ENCODE measurements at regions not wholly inside any gene's neighbourhood (a gene's known extent, or its start where the extent isn't known, plus 50 kb on each side); places are given as distances from the start of the nearest gene placed in this dataset.

DNA sequence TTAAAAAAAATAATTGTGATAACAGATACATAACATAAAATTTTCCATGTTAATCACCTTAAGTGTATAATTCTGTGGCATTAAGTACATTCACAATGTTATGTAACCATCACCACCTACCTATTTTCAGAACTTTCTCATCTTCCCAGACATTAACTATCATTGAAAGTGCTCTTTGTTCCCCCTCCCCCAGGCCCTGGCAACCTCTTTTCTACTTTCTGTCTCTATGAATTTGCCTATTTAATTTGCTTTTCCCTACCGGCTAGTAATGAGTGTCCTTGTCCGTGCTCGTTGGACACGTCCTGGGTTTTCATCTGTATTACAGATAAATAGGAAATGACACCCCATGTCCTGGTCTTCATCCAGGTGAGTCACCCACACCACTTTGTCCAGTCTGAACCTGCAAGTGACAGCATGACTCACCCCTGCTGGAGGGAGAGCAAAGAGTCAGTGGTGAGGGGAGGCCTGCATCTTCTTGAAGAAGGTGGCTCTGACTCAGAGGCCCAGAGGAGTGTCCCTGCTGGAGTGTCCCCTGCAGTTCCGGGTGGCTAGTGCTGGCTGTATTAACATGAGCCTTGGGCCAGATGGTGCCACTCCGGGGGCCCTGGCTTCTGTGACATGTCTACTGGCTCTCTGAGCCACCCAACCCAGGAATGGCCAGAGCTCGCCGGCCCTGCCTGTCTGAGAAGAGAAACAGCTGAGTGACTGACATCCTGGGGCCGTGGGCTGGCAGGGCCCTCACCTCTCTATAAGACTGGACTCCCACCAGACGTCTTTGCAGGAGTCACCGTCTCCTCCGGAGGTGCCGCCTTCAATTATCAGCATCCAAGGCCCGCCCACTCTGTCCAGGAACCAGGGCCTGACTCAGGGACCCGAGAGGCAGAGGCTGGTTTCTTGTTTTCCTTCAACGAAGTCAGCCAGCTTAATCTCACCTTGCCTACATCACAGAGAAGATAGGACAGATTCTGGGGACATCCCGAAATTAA is 503.2 kb upstream of the MKI67 start:
- no peak for DNase-seq

DNA sequence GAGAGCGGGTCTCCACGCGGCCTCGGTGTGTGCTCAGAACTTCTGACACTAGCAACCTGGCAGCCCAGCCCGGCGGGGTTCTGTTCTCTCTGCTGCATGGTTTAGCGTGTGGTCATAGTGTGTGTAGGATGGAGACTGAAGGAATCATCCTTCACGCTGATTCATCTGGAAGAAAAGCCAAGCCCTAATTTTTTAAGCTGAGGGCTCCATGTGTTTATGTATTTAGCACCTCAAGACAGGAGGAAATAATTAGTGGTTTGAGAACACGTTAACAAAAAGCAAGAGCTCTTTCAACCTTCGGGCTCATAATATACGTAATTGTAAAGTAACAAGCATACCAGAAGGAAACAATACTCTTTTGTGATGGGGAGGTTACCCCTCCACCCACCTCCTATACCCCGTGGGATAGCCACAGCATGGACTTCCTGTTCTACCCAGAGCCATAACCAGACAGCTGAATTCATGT is 504.6 kb upstream of the MKI67 start:
- no peak for DNase-seq

DNA sequence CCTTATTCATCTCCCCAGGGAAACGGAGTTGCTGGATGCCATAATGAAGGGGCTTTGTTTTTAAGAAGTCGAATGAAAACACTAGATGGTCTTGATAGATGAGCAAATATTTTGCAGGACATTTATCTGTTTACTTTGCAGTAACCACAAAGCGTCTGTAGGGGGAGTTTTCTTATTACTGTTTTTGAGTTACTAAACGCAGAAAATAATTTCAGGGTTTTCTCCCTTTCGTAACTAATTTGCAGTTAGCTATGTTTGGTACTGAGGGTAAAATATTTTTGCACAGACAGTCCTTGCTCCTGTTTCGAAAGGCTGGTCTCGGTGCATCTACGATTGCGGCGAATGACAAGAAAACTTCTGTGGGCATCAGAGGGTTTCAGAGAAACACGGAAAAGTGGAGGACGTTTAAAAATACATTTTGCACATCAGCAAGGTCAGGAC is 505.6 kb upstream of the MKI67 start:
- DNase-seq: no peak

DNA sequence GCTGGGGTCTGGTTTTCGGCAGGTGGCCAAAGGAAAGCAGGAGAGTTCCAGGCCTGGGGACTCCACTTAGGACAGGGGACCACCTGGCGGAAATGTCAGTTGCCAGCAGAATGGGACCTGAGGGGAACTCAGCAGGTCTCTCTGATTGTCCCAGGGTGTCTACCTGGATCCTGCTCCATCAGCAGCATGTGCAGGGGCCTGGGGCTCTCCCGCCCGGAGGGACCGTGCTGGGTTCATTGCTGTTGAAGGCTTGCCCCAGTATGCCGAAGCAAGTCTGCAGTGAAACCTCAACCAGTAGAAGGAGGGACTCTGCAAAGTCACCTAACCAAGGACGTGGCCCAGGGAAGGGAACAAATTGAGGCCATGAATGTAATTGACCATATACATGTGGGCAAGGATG is 506.5 kb upstream of the MKI67 start:
- no peak for DNase-seq

DNA sequence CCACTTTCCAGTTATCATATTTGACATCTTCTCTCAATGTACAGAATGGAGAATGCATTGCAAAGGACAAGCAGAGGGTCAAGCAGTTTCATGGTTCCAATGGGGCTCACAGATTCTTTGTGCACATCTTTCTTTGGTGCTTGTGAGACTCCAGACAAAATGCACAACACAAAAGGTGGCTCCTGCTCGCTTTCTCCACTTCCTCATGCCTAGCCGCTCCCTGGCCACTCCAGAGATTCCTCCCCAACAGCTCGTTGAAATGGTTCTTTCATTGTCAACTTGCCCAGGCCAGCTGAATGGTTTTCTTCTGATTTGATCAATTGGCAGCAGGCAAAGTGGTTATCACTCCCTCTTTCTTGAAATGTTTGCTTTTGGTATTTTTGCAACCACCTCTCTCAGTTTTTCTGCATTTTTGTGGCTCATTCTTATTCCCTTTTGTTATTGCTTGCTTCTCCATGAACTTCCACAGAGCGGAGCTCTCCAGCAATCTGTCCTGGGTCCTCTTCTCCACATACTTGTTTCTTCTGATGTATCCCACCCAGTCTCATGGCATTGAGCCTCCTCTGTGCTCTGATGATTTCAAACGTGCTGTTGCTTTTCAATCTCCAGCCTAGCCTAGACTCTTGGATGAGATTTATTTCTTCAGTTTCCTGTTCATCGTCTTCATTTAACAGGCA is 507.8 kb upstream of the MKI67 start:
- DNase-seq: no peak

GRCh38 chr10:128642023-128642422 is 515.8 kb upstream of the MKI67 start:
- no peak for DNase-seq

GRCh38 chr10:128642502-128642901 is 516.3 kb upstream of the MKI67 start:
- no peak for DNase-seq

- no peak for DNase-seq
These were observed 517.4 kb upstream of the MKI67 start for GRCh38 chr10:128643658-128644057.

- no peak for DNase-seq
These were observed 519.3 kb upstream of the MKI67 start for GRCh38 chr10:128645486-128645885.

GRCh38 chr10:128646956-128647355 is 520.7 kb upstream of the MKI67 start:
- no peak for DNase-seq

DNA sequence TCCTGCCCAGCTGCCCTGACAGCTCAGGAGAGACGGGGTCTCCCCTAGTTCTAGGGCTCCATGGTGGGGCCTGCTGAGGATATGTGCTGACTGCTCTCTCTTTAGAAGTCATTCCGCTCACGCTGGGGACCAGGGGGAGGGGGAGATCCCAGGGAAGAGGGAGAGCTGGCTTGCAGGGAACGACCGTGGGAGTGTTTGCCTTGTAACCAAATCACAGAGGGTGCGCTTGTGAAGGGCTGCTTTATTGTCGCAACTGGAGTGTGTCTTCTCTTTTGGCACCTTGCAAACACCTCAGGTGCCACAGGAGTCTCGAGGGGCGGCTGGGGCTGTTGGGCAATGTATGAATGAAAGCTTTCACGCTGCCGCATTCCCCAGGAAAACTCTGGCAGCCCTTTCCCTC is 531.3 kb upstream of the MKI67 start:
- no peak for DNase-seq

DNA sequence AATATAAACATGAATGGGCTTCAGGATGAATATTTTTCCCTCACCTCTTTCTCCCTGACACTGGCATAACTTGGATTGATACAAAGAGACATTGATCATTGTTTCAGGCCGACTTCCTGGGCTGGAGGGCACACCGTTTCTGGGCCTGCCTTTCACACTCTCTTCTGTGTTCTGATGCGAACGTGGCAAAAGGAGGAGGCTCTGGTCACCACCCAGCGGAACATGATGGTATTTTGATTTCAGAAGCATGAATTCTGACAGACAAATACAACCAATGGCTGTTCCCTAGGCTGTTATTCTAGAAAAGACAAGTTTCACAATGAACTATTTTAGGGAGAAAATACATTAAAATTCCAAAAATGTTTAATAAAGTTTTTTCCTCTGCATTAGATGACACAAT is 534.5 kb upstream of the MKI67 start:
- no peak for DNase-seq

- no peak for DNase-seq
These were observed 535.4 kb upstream of the MKI67 start for GRCh38 chr10:128661404-128662197.

DNA sequence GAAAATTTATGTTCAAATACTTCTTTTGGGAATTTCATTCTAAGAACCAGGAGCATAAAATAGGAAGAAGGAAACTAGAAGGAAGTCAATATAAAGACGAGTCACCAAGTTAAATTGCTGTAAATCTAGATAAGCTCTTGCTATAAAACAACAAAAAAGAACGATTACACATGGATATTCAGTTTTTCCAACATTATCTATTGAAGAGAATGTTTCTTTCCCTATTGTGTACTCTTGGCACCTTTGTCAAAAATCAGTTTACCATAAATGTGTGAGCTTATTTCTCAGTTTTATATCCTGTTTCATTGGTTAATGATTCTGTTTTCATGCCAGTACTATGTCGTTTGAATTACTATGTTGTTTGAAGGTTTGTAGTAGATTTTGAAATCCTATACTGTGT is 536.3 kb upstream of the MKI67 start:
- no peak for DNase-seq

- DNase-seq: no peak
These were observed 538.5 kb upstream of the MKI67 start for GRCh38 chr10:128664729-128665128.

- DNase-seq: no peak
These were observed 549.2 kb upstream of the MKI67 start for GRCh38 chr10:128675405-128675804.

- no peak for DNase-seq
These were observed 553.9 kb upstream of the MKI67 start for GRCh38 chr10:128680116-128680515.

DNA sequence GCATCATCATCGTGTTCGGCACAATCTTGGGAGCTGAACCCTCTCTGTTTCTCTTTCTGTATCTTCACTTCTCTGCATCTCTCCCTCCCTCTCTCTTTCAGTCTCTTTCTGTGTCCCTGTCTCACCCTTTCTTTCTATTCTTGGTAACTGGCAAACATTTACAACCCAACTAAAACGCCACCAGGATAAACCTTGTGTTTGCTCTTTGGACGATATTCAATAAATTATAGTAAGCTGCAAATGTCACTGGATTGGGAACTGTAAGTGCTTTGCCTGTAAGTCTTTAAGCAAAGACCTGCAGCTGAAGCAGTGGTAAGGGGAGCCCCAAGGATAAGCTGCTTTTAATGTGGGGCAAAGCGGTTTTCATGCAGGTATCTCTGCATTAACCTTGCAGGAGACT is 558.0 kb upstream of the MKI67 start:
- no peak for DNase-seq

- no peak for DNase-seq
These were observed 560.5 kb upstream of the MKI67 start for GRCh38 chr10:128686630-128687278.

DNA sequence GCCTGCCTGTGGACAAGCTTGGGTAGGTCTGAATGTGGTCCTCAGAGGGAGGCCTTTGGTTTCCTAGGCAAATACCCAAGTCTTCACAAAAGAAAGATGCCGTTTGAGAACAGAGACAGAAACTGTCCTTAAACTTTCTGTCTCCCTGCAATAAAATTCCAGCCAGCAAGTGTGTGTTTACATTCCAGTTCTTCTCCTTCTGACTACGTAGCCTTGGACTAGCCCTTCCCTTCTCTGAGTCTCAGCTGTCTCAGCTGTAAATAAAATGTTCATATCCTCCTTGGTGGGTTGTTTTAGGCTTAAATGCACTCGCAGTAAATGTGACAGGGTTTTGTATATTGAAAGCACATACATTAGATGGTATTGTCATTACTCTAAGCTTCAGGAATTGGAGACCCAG is 561.2 kb upstream of the MKI67 start:
- DNase-seq: no peak

DNA sequence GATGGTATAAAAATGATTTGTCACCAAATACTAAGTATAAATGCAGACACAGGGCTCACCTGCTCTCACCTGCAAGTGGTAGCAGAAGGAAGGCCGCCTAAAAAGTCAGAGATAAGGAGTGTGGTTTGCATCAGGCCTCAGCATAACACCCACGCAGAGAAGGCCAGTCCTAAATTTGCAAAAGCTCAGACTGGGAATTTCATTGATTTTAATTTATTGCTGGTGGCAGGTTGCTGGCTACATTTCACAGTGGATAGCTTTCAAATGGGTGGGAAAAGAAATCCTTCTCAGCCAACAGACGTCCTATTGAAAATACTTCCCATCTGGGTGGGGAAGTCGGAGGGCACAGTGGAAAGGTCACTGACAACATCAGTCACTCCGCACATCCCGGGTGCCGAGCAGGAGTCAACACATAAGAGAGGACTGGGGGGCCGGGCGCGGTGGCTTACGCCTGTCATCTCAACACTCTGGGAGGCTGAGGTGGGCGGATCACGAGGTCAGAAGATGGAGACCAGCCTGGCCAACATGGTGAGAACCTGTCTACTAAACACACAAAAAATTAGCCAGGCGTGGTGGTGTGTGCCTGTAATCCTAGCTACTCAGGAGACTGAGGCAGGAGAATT is 561.8 kb upstream of the MKI67 start:
- no peak for DNase-seq

DNA sequence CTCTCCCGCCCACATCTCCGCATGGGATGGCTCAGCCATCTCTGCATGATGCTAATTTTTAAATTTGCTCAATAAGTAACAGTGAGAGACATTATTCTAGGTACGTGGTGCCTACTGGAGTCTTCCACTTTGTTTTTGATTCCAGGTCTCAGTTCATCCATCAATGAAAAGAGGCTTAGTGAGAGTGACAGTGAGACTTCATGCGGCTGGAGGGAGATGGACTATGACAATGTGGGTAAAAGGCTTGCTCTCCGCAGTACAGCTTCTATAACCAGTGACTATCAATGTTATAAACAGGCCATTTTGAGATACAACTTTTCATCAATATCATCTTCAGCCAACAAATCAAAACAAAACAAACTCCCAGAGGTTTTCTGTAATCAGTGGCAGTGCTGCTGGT is 563.4 kb upstream of the MKI67 start:
- DNase-seq: no peak

Data from CD4-positive, alpha-beta T cell treated with Interleukin-4 for 1 hour (primary cell).